ENCODE measurements at regions not wholly inside any gene's neighbourhood (a gene's known extent, or its start where the extent isn't known, plus 50 kb on each side); places are given as distances from the start of the nearest gene placed in this dataset.

DNA sequence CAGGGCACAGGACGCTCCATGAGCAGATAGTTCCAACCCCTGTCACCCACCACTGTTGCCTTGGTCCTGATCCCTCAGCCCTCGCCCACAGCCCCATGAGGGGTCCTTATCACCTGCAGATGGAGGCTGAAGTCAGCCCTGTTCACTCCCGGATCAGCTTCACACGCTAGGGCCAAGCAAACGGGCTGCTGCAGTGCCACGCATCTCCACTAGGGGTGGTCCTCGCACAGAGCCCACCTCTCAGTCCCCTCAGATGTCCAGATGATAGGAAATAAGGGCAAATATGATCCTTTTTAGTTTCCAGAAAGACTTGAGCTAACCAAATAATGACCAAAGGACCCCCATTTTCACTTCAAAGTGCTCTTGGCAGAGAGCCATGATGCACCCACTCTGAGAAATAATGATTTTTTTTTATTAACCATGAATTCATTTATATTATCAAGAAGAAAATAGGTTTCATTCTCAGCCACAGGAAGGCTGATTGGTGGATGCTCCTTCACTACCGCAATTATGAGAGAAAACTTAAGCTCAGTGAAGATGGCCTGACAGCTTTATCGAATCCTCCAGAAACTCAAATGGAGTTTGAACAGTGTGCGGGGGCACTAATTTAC lies 71.9 kb upstream of the KLHL29 start:
- no peak overlapping the region for H3K4me3 ChIP-seq (ENCODE audit: low read depth, low read length)
- DNase-seq (ENCODE audit: low read depth): peak; percentile 10
- TF ChIP-seq, protein P1, sequence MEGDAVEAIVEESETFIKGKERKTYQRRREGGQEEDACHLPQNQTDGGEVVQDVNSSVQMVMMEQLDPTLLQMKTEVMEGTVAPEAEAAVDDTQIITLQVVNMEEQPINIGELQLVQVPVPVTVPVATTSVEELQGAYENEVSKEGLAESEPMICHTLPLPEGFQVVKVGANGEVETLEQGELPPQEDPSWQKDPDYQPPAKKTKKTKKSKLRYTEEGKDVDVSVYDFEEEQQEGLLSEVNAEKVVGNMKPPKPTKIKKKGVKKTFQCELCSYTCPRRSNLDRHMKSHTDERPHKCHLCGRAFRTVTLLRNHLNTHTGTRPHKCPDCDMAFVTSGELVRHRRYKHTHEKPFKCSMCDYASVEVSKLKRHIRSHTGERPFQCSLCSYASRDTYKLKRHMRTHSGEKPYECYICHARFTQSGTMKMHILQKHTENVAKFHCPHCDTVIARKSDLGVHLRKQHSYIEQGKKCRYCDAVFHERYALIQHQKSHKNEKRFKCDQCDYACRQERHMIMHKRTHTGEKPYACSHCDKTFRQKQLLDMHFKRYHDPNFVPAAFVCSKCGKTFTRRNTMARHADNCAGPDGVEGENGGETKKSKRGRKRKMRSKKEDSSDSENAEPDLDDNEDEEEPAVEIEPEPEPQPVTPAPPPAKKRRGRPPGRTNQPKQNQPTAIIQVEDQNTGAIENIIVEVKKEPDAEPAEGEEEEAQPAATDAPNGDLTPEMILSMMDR (IDR thresholded peaks at IDR 0.05; ENCODE audit: insufficient read depth, low read length): peak; percentile 73

DNA sequence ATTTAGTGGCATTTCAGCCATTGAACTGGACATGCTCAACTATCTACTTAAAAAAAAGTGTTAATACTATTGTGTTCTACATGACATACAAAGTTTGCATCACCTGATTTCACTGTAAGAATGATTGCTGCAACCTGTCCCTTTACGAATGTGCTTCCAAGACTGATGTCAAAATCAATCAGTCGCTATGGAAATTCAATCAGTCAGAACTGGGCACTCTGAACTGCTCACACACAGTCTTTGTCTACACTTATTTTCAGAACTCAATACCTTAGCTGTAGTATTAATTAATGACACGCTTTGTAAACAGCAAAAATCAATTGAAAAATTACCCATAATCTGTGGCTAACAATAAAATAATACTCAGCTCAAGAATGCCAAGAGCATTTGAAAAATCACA lies 70.3 kb upstream of the KLHL29 start:
- TF ChIP-seq, protein P1 (IDR thresholded peaks at IDR 0.05; ENCODE audit: insufficient read depth, low read length): no peak
- no peak for DNase-seq (ENCODE audit: low read depth)
- no peak overlapping the region for H3K4me3 ChIP-seq (ENCODE audit: low read depth, low read length)

DNA sequence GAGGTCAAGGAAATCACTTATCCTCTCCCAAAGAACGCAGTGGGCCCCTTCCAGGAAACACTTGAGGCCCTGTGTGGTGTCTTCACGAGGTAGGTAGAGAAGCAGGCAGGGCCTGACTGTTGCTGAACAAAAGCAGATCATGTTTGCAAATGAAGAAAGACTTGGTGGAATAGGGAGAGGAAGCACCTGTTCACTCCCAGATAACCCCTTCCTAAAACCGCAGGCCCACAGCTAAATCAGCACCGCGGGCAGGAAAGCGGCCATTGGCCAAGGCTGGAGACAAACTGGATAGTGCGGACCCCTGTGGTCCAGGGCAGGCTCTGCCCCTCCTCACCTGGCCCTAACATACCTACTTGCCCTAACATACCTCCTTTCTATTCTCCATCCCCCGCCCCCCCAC lies 64.9 kb upstream of the KLHL29 start:
- no peak overlapping the region for H3K4me3 ChIP-seq (ENCODE audit: low read depth, low read length)
- no peak for DNase-seq (ENCODE audit: low read depth)
- TF ChIP-seq, protein P1 (IDR thresholded peaks at IDR 0.05; ENCODE audit: insufficient read depth, low read length): no peak

DNA sequence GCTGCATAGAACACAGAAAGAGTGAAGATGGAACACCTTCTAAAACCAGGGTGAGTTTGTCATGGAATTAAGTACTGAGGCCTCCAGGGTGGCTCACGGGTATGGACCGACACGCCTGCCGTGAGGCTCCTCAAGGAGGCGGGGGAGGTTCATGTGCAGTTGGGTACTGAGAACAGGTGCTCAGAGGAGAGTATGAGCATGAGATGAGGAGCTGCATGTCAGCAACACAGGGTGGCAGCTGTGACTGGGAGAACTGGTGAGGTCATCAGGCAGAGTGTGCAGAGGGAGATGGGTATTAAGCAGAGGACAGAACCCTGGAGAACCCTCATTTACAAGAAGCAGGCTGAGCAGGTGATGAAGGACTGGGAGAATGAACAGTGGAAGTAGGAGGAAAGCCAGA lies 63.2 kb upstream of the KLHL29 start:
- DNase-seq (ENCODE audit: low read depth): no peak
- no peak overlapping the region for H3K4me3 ChIP-seq (ENCODE audit: low read depth, low read length)
- TF ChIP-seq, protein P1 (IDR thresholded peaks at IDR 0.05; ENCODE audit: insufficient read depth, low read length): no peak

DNA sequence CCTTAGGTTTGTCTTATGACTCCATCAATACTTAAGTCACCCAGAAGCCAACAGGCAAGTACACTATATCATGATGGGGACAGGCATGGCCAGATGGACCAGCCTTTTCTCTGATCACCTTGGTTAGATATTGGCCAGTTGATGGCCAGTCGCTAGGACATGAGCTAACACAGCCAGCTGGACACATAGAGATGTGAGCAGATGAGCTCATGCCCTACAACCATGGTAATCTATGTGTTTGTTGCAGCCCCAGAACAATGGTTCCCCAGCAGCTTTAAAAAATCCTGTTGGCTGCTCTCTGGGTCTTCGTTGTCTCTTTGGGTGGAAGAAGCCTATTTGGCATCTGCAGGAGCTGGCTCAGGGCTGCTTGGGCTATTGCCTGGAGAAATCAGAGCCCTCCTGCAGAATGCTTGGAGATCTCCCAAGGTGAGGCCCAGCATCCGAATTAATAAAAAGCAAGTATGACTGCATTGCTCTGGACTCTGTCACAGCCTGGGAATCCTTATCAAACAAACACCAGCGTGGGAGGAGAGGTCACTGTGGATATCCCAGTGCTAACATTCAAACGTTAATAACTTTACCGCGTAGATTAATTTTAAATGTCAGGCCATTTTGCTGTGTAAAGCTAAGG lies 62.3 kb upstream of the KLHL29 start:
- DNase-seq (ENCODE audit: low read depth): peak; percentile 31
- TF ChIP-seq, protein P1 (IDR thresholded peaks at IDR 0.05; ENCODE audit: insufficient read depth, low read length): no peak
- no peak overlapping the region for H3K4me3 ChIP-seq (ENCODE audit: low read depth, low read length)

DNA sequence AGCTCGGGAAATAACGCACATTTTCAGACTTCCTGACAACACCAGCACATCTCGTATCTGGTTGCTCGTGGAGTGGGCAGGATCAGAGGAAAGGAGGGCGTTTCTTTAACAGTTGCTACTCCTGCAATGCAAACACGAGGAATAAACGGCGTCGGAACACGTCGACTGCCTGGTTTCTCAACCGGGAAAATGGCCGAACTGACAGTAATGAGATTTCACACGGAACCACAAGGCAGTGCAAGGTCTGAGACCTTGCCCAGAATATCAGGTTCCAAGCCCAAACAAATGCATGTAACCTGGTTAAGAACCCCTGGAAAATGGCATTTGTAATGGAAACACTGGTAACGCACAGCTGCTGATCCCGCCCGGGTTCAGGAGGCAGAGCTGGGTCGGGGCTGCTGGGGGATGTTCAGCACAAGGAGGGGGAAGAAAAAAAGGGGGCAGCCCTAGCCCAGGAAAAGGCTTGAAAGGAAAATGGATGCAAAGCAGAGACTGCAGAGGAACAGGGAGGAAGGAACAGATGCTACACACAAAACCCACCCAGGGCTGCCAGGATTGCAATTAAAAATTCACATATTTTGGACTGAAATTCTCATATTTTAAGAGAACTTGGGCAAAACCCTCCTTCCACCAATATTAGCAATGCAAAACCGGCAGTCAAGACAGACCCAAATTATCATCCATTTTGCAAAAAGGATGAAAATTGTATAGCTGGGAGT lies 61.6 kb upstream of the KLHL29 start:
- H3K4me3 ChIP-seq (ENCODE audit: low read depth, low read length): no peak overlapping the region
- TF ChIP-seq, protein P1 (IDR thresholded peaks at IDR 0.05; ENCODE audit: insufficient read depth, low read length): no peak
- DNase-seq (ENCODE audit: low read depth): no peak

Measured in fibroblast of the aortic adventitia (primary cell).